A673 (cell line): ENCODE measurements at regions not wholly inside any gene's neighbourhood (a gene's known extent, or its start where the extent isn't known, plus 50 kb on each side); places are given as distances from the start of the nearest gene placed in this dataset.

ENCODE experiments used
- BruUV-seq: library from RNA; stranded (reverse); fragments of 400-500 nt; replicated peaks from 2 replicates; lab custom pipeline; 2021; lab: Mats Ljungman, UMichigan
- CTCF ChIA-PET: fragments of 300-600 bp; sonication (Branson Sonifier 250); formaldehyde crosslinking; loops from one replicate; lab custom pipeline; 2022; ENCODE audit warnings: antibody characterized with exemption; lab: Charles Lee
- POLR2A ChIA-PET: fragments of 300-600 bp; sonication (Branson Sonifier 250); formaldehyde crosslinking; loops from one replicate; lab custom pipeline; 2022; ENCODE audit warnings: antibody characterized with exemption; ENCODE audit not compliant: low non-redundant PET; lab: Charles Lee
- DNase-seq: peaks from one replicate; pipeline ENCODE4 v3.0.0-alpha.2; 2015; ENCODE audit warnings: low spot score
- H3K27ac ChIP-seq: fragments of 200-600 bp; sonication (generic); 2 replicates; pipeline ENCODE4 v1.5.1; 2016; ENCODE audit warnings: mixed run types, low read depth, mild to moderate bottlenecking, mixed read lengths, antibody characterized with exemption, low read length; ENCODE audit not compliant: poor library complexity, severe bottlenecking
- H3K27me3 ChIP-seq: fragments of 200-600 bp; sonication (generic); replicated peaks from 2 replicates; pipeline ENCODE4 v1.6.1; 2017; ENCODE audit warnings: mixed run types, low read depth, mild to moderate bottlenecking, mixed read lengths, antibody characterized with exemption, low read length; ENCODE audit not compliant: insufficient read depth, poor library complexity
- H3K36me3 ChIP-seq: fragments of 200-600 bp; sonication (generic); 2 replicates; pipeline ENCODE4 v1.6.1; 2016; ENCODE audit warnings: mixed run types, mild to moderate bottlenecking, mixed read lengths, antibody characterized with exemption, low read length; ENCODE audit not compliant: insufficient read depth, poor library complexity, severe bottlenecking
- H3K4me1 ChIP-seq: fragments of 200-600 bp; sonication (generic); 2 replicates; pipeline ENCODE4 v1.6.1; 2017; ENCODE audit warnings: mixed run types, mild to moderate bottlenecking, mixed read lengths, antibody characterized with exemption, low read length; ENCODE audit not compliant: insufficient read depth, poor library complexity, severe bottlenecking
- H3K4me3 ChIP-seq: fragments of 200-600 bp; sonication (generic); 2 replicates; pipeline ENCODE4 v1.5.1; 2016; ENCODE audit warnings: low read depth, mixed run types, mild to moderate bottlenecking, mixed read lengths, low read length; ENCODE audit not compliant: poor library complexity, severe bottlenecking
- H3K9me3 ChIP-seq: fragments of 200-600 bp; sonication (generic); 2 replicates; pipeline ENCODE4 v1.6.1; 2016; ENCODE audit warnings: mixed run types, low read depth, mild to moderate bottlenecking, mixed read lengths, antibody characterized with exemption, low read length; ENCODE audit not compliant: poor library complexity, severe bottlenecking
- EZH2 ChIP-seq: fragments of 200-600 bp; sonication (generic); IDR thresholded peaks from 2 replicates; pipeline ENCODE4 v1.6.1; 2017; ENCODE audit warnings: borderline replicate concordance, low read depth, mild to moderate bottlenecking, mixed read lengths, antibody characterized with exemption, low read length; ENCODE audit not compliant: poor library complexity, severe bottlenecking
- intact Hi-C: fragments of 100-400 bp; cut with micrococcal nuclease; formaldehyde crosslinking; loops from one replicate; pipeline ENCODE4 v1.10.0; 2022; ENCODE audit not compliant: unreplicated experiment
- TF ChIP-seq, protein P1 (sequence below): fragments of 300-800, 200-600 bp; sonication (generic); conservative IDR thresholded peaks from 2 replicates; pipeline ENCODE4 v1.5.1; 2017; ENCODE audit warnings: low read depth, mild to moderate bottlenecking, antibody characterized with exemption, low read length, moderate library complexity, mixed read lengths

- no peaks in the 10 kb centered on the region for H3K9me3 ChIP-seq
- intact Hi-C loops = no loop called here
- POLR2A ChIA-PET = no interaction called here
- no peaks in the 10 kb centered on the region for H3K36me3 ChIP-seq
- no peak overlapping the region for H3K27ac ChIP-seq
- no peak overlapping the region for H3K4me3 ChIP-seq
- TF ChIP-seq, protein P1, sequence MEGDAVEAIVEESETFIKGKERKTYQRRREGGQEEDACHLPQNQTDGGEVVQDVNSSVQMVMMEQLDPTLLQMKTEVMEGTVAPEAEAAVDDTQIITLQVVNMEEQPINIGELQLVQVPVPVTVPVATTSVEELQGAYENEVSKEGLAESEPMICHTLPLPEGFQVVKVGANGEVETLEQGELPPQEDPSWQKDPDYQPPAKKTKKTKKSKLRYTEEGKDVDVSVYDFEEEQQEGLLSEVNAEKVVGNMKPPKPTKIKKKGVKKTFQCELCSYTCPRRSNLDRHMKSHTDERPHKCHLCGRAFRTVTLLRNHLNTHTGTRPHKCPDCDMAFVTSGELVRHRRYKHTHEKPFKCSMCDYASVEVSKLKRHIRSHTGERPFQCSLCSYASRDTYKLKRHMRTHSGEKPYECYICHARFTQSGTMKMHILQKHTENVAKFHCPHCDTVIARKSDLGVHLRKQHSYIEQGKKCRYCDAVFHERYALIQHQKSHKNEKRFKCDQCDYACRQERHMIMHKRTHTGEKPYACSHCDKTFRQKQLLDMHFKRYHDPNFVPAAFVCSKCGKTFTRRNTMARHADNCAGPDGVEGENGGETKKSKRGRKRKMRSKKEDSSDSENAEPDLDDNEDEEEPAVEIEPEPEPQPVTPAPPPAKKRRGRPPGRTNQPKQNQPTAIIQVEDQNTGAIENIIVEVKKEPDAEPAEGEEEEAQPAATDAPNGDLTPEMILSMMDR = no peak
- no peak for TF ChIP-seq EZH2
- no peak for DNase-seq
- no TSS peak for BruUV-seq
- CTCF ChIA-PET = no interaction called here
- no peaks in the 10 kb centered on the region for H3K4me1 ChIP-seq
- peaks cover 11% of the 10 kb centered on the region for H3K27me3 ChIP-seq
Measured at GRCh38 chr11:71098776-71099175, 153.6 kb downstream of the SHANK2 start.

- peaks cover 11% of the 10 kb centered on the region for H3K27me3 ChIP-seq
- no peaks in the 10 kb centered on the region for H3K4me1 ChIP-seq
- no peaks in the 10 kb centered on the region for H3K9me3 ChIP-seq
- intact Hi-C loops = no loop called here
- no TSS peak for BruUV-seq
- H3K4me3 ChIP-seq = no peak overlapping the region
- DNase-seq = peak; percentile 13
- TF ChIP-seq, protein P1 = no peak
- no peak for TF ChIP-seq EZH2
- no peak overlapping the region for H3K27ac ChIP-seq
- ChIA-PET CTCF (no interaction called here), POLR2A (no interaction called here)
- no peaks in the 10 kb centered on the region for H3K36me3 ChIP-seq
Measured at GRCh38 chr11:71097506-71098240, 154.7 kb downstream of the SHANK2 start.

- DNase-seq = no peak
- H3K36me3 ChIP-seq = no peaks in the 10 kb centered on the region
- intact Hi-C loops = no loop called here
- peaks cover 7% of the 10 kb centered on the region for H3K27me3 ChIP-seq
- no peak overlapping the region for H3K4me3 ChIP-seq
- H3K27ac ChIP-seq = no peak overlapping the region
- H3K4me1 ChIP-seq = no peaks in the 10 kb centered on the region
- CTCF ChIA-PET = no interaction called here
- TF ChIP-seq, protein P1 = no peak
- TF ChIP-seq EZH2 = no peak
- no peaks in the 10 kb centered on the region for H3K9me3 ChIP-seq
- no TSS peak for BruUV-seq
- POLR2A ChIA-PET = no interaction called here
Measured at GRCh38 chr11:71096751-71097388, 155.5 kb downstream of the SHANK2 start.
